Astrocyte (in vitro differentiated cells and primary cell): ENCODE measurements at regions not wholly inside any gene's neighbourhood (a gene's known extent, or its start where the extent isn't known, plus 50 kb on each side); places are given as distances from the start of the nearest gene placed in this dataset.

Experiments used
- DNase-seq: peaks from one replicate; pipeline ENCODE4 v3.0.0-alpha.2; 2010; ENCODE audit warnings: low read depth
- FAIRE-seq: peaks from 2 replicates; lab custom pipeline; 2011; peaks lifted over from hg19 to GRCh38; lab: Jason Lieb, UNC
- H2AFZ ChIP-seq: 2 replicates; pipeline ENCODE4 v1.6.0; 2012; ENCODE audit warnings: low read depth, low read length, inconsistent platforms
- H3K27ac ChIP-seq: 2 replicates; pipeline ENCODE4 v1.5.1; 2011; ENCODE audit warnings: low read depth, low read length, inconsistent platforms
- H3K27me3 ChIP-seq: 2 replicates; pipeline ENCODE4 v1.6.0; 2011; ENCODE audit warnings: low read length, inconsistent platforms; ENCODE audit not compliant: insufficient read depth
- H3K36me3 ChIP-seq: 2 replicates; pipeline ENCODE4 v1.5.1; 2011; ENCODE audit warnings: low read length, inconsistent platforms; ENCODE audit not compliant: insufficient read depth
- H3K4me1 ChIP-seq: 2 replicates; pipeline ENCODE4 v1.5.1; 2011; ENCODE audit warnings: low read length, inconsistent platforms; ENCODE audit not compliant: insufficient read depth
- H3K4me2 ChIP-seq: 2 replicates; pipeline ENCODE4 v1.6.0; 2012; ENCODE audit warnings: low read length, inconsistent platforms
- H3K4me3 ChIP-seq: 2 replicates; pipeline ENCODE4 v1.5.1; 2011; ENCODE audit warnings: low read depth, mild to moderate bottlenecking, low read length, inconsistent platforms; ENCODE audit not compliant: insufficient read depth
- H3K79me2 ChIP-seq: 2 replicates; pipeline ENCODE4 v1.6.0; 2012; ENCODE audit warnings: mild to moderate bottlenecking, low read length, inconsistent platforms; ENCODE audit not compliant: insufficient read depth
- H3K9ac ChIP-seq: 2 replicates; pipeline ENCODE4 v1.6.0; 2012; ENCODE audit warnings: mild to moderate bottlenecking, low read length, inconsistent platforms
- H3K9me3 ChIP-seq: 2 replicates; pipeline ENCODE4 v1.5.1; 2012; ENCODE audit warnings: low read depth, mild to moderate bottlenecking, low read length, inconsistent platforms; ENCODE audit not compliant: insufficient read depth
- H4K20me1 ChIP-seq: 2 replicates; pipeline ENCODE4 v1.6.0; 2012; ENCODE audit warnings: low read length, inconsistent platforms; ENCODE audit not compliant: insufficient read depth
- H3K27ac Mint-ChIP-seq: one replicate; pipeline ENCODE4 v1.8.0; 2021; ENCODE audit warnings: mild to moderate bottlenecking, mixed read lengths; ENCODE audit not compliant: unreplicated experiment
- H3K27me3 Mint-ChIP-seq: one replicate; pipeline ENCODE4 v1.8.0; 2021; ENCODE audit warnings: low read depth, mixed read lengths; ENCODE audit not compliant: unreplicated experiment
- H3K36me3 Mint-ChIP-seq: one replicate; pipeline ENCODE4 v1.8.0; 2021; ENCODE audit warnings: low read depth, mixed read lengths; ENCODE audit not compliant: unreplicated experiment
- H3K4me1 Mint-ChIP-seq: one replicate; pipeline ENCODE4 v1.8.0; 2021; ENCODE audit warnings: low read depth, mixed read lengths; ENCODE audit not compliant: unreplicated experiment
- H3K4me3 Mint-ChIP-seq: one replicate; pipeline ENCODE4 v1.8.0; 2021; ENCODE audit warnings: mild to moderate bottlenecking, moderate library complexity, mixed read lengths; ENCODE audit not compliant: unreplicated experiment
- H3K9me3 Mint-ChIP-seq: one replicate; pipeline ENCODE4 v1.8.0; 2021; ENCODE audit warnings: mild to moderate bottlenecking, mixed read lengths; ENCODE audit not compliant: unreplicated experiment
- EZH2 ChIP-seq: IDR thresholded peaks from 2 replicates; pipeline ENCODE4 v1.6.1; 2012; ENCODE audit warnings: mild to moderate bottlenecking, low read length, inconsistent platforms; ENCODE audit not compliant: insufficient read depth
- TF ChIP-seq, protein P1 (sequence below): IDR thresholded peaks from 2 replicates; pipeline ENCODE4 v1.5.1; 2011; ENCODE audit warnings: low read depth, mild to moderate bottlenecking, inconsistent platforms, low read length, moderate library complexity; ENCODE audit not compliant: insufficient read depth

DNA sequence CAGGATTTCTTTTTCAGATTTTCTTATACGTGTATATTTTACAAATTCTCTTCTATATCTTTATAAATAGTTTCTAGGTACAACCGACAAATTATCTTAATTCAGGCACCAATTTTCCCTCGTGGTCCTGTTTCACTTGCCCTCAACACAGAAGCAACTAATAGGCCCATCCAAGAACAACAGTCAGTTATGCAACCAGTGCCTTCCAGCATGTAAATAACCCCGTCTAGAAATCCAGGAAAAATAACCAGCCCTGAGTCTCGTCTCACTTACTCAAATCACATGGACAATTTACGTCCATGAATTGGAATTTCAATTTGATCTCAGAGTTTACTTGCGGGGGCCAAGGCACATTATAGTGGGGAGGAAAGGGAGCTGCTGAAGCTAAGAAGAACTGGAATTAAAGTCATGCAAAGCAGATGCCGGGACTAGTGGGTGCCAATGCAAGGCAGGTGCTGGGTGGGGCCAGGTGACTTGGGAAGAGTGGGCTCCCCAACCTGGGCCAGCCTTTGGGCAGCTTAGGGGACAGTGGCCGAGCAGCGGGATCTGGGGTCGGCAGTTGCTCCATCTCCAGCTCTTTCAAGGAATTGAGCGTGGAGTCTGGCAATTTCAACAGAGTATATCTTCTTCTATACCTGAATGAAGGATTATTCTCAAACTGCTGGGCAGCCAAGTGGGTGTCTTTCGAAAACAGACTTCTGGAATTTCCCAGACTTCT is 121.7 kb downstream of the EDN3 start:
- Histone ChIP-seq H4K20me1 (no peaks in the 10 kb centered on the region), H3K4me1 (no peaks in the 10 kb centered on the region), H3K4me2 (no peak overlapping the region), H3K79me2 (no peaks in the 10 kb centered on the region), H3K9ac (no peak overlapping the region), H3K27ac (no peak overlapping the region), H3K27me3 (no peaks in the 10 kb centered on the region), H3K4me3 (no peak overlapping the region), H2AFZ (no peak overlapping the region), H3K9me3 (peaks cover 6% of the 10 kb centered on the region), H3K36me3 (no peaks in the 10 kb centered on the region)
- no peak for DNase-seq
- H3K27ac Mint-ChIP-seq, result no peak overlapping the region
- H3K36me3 Mint-ChIP-seq, result no peaks in the 10 kb centered on the region
- no peak overlapping the region for H3K4me3 Mint-ChIP-seq
- no peaks in the 10 kb centered on the region for H3K9me3 Mint-ChIP-seq
- no peaks in the 10 kb centered on the region for H3K4me1 Mint-ChIP-seq
- H3K27me3 Mint-ChIP-seq, result peaks cover 33% of the 10 kb centered on the region
- TF ChIP-seq, protein P1, sequence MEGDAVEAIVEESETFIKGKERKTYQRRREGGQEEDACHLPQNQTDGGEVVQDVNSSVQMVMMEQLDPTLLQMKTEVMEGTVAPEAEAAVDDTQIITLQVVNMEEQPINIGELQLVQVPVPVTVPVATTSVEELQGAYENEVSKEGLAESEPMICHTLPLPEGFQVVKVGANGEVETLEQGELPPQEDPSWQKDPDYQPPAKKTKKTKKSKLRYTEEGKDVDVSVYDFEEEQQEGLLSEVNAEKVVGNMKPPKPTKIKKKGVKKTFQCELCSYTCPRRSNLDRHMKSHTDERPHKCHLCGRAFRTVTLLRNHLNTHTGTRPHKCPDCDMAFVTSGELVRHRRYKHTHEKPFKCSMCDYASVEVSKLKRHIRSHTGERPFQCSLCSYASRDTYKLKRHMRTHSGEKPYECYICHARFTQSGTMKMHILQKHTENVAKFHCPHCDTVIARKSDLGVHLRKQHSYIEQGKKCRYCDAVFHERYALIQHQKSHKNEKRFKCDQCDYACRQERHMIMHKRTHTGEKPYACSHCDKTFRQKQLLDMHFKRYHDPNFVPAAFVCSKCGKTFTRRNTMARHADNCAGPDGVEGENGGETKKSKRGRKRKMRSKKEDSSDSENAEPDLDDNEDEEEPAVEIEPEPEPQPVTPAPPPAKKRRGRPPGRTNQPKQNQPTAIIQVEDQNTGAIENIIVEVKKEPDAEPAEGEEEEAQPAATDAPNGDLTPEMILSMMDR, result no peak
- no peak for TF ChIP-seq EZH2
- FAIRE-seq, result no peak

DNA sequence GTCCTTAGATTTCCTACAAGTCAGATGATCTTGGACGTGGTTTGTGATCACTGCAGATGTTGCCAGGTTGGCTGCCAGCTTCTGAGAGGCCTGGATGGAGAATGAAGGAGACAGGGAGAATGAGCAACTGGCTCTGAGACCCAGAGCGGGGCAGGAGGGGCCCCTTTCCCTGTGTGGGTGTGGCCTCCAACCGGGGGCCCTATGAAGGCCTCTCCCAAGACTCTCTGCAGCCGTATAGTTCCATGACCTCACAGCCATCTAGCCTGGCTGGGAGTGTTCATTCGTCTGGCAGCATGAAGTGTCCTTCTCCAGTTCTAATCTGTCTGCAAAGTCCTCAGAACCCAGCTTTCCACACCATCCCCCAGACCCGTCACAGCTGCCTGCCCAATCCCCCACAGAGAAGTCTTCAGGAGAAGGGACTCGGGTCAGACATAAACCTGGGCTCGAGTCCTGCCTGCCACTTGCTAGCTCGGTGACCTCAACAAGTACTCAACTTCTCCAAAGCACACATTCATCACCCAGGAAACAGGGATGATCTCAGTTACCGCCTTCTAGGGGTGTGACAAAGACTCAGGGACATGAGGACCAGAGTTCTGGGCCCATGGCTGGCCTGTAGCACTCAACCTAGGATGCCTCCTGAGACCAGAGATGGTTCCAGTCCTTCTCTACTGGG is 122.6 kb downstream of the EDN3 start:
- H3K27me3 Mint-ChIP-seq, result peaks cover 26% of the 10 kb centered on the region
- TF ChIP-seq EZH2, result no peak
- TF ChIP-seq, protein P1, result no peak
- no peak overlapping the region for H3K27ac ChIP-seq
- H3K4me2 ChIP-seq, result no peak overlapping the region
- no peaks in the 10 kb centered on the region for H3K36me3 ChIP-seq
- H3K36me3 Mint-ChIP-seq, result no peaks in the 10 kb centered on the region
- H3K4me1 Mint-ChIP-seq, result no peaks in the 10 kb centered on the region
- H3K4me1 ChIP-seq, result no peaks in the 10 kb centered on the region
- H3K27me3 ChIP-seq, result no peaks in the 10 kb centered on the region
- H3K9me3 Mint-ChIP-seq, result peaks cover 2% of the 10 kb centered on the region
- DNase-seq (no peak), FAIRE-seq (no peak)
- no peak overlapping the region for H3K4me3 Mint-ChIP-seq
- H3K27ac Mint-ChIP-seq, result peak overlapping the region; percentile 47
- H3K9me3 ChIP-seq, result peaks cover 6% of the 10 kb centered on the region
- H3K9ac ChIP-seq, result no peak overlapping the region
- H4K20me1 ChIP-seq, result no peaks in the 10 kb centered on the region
- H3K79me2 ChIP-seq, result no peaks in the 10 kb centered on the region
- H2AFZ ChIP-seq, result no peak overlapping the region
- no peak overlapping the region for H3K4me3 ChIP-seq

DNA sequence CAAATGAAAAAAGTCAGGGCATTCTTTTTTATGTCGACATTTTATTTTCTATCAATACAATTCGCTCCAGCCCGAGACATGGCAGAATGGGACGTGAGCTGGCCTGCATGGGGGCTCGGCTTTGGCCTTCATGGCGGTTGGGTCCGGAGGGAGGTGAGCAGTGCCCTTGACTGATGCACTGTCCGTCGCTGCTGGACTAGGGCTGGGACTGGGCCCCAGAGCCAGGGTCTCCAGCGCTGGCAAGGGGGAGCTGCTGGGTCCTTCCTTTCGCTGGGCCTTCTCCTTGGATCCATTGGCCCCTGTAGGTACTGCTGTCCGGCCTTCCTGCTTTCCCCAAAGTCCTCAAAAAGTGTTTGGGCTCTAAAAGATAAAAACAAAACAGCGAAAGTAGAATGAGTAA is 124.6 kb downstream of the EDN3 start:
- H3K27ac Mint-ChIP-seq, result no peak overlapping the region
- Histone ChIP-seq H4K20me1 (no peaks in the 10 kb centered on the region), H3K9ac (no peak overlapping the region), H3K4me1 (no peaks in the 10 kb centered on the region), H3K4me3 (no peak overlapping the region), H3K27me3 (no peaks in the 10 kb centered on the region), H3K27ac (no peak overlapping the region), H3K9me3 (peaks cover 11% of the 10 kb centered on the region), H3K36me3 (no peaks in the 10 kb centered on the region), H3K79me2 (no peaks in the 10 kb centered on the region), H3K4me2 (no peak overlapping the region), H2AFZ (no peak overlapping the region)
- TF ChIP-seq, protein P1, result no peak
- no peak for TF ChIP-seq EZH2
- DNase-seq, result no peak
- no peaks in the 10 kb centered on the region for H3K36me3 Mint-ChIP-seq
- no peak for FAIRE-seq
- peaks cover 19% of the 10 kb centered on the region for H3K27me3 Mint-ChIP-seq
- H3K9me3 Mint-ChIP-seq, result peaks cover 2% of the 10 kb centered on the region
- H3K4me3 Mint-ChIP-seq, result no peak overlapping the region
- H3K4me1 Mint-ChIP-seq, result no peaks in the 10 kb centered on the region
